A673 (cell line): ENCODE measurements at regions not wholly inside any gene's neighbourhood (a gene's known extent, or its start where the extent isn't known, plus 50 kb on each side); places are given as distances from the start of the nearest gene placed in this dataset.

ENCODE experiments used
- BruUV-seq: library from RNA; stranded (reverse); fragments of 400-500 nt; replicated peaks from 2 replicates; lab custom pipeline; 2021; lab: Mats Ljungman, UMichigan
- CTCF ChIA-PET: fragments of 300-600 bp; sonication (Branson Sonifier 250); formaldehyde crosslinking; loops from one replicate; lab custom pipeline; 2022; ENCODE audit warnings: antibody characterized with exemption; lab: Charles Lee
- POLR2A ChIA-PET: fragments of 300-600 bp; sonication (Branson Sonifier 250); formaldehyde crosslinking; loops from one replicate; lab custom pipeline; 2022; ENCODE audit warnings: antibody characterized with exemption; ENCODE audit not compliant: low non-redundant PET; lab: Charles Lee
- DNase-seq: peaks from one replicate; pipeline ENCODE4 v3.0.0-alpha.2; 2015; ENCODE audit warnings: low spot score
- H3K27ac ChIP-seq: fragments of 200-600 bp; sonication (generic); 2 replicates; pipeline ENCODE4 v1.5.1; 2016; ENCODE audit warnings: mixed run types, low read depth, mild to moderate bottlenecking, mixed read lengths, antibody characterized with exemption, low read length; ENCODE audit not compliant: poor library complexity, severe bottlenecking
- H3K27me3 ChIP-seq: fragments of 200-600 bp; sonication (generic); replicated peaks from 2 replicates; pipeline ENCODE4 v1.6.1; 2017; ENCODE audit warnings: mixed run types, low read depth, mild to moderate bottlenecking, mixed read lengths, antibody characterized with exemption, low read length; ENCODE audit not compliant: insufficient read depth, poor library complexity
- H3K36me3 ChIP-seq: fragments of 200-600 bp; sonication (generic); 2 replicates; pipeline ENCODE4 v1.6.1; 2016; ENCODE audit warnings: mixed run types, mild to moderate bottlenecking, mixed read lengths, antibody characterized with exemption, low read length; ENCODE audit not compliant: insufficient read depth, poor library complexity, severe bottlenecking
- H3K4me1 ChIP-seq: fragments of 200-600 bp; sonication (generic); 2 replicates; pipeline ENCODE4 v1.6.1; 2017; ENCODE audit warnings: mixed run types, mild to moderate bottlenecking, mixed read lengths, antibody characterized with exemption, low read length; ENCODE audit not compliant: insufficient read depth, poor library complexity, severe bottlenecking
- H3K4me3 ChIP-seq: fragments of 200-600 bp; sonication (generic); 2 replicates; pipeline ENCODE4 v1.5.1; 2016; ENCODE audit warnings: low read depth, mixed run types, mild to moderate bottlenecking, mixed read lengths, low read length; ENCODE audit not compliant: poor library complexity, severe bottlenecking
- H3K9me3 ChIP-seq: fragments of 200-600 bp; sonication (generic); 2 replicates; pipeline ENCODE4 v1.6.1; 2016; ENCODE audit warnings: mixed run types, low read depth, mild to moderate bottlenecking, mixed read lengths, antibody characterized with exemption, low read length; ENCODE audit not compliant: poor library complexity, severe bottlenecking
- CTCF ChIP-seq: fragments of 300-800, 200-600 bp; sonication (generic); conservative IDR thresholded peaks from 2 replicates; pipeline ENCODE4 v1.5.1; 2017; ENCODE audit warnings: low read depth, mild to moderate bottlenecking, antibody characterized with exemption, low read length, moderate library complexity, mixed read lengths
- EZH2 ChIP-seq: fragments of 200-600 bp; sonication (generic); IDR thresholded peaks from 2 replicates; pipeline ENCODE4 v1.6.1; 2017; ENCODE audit warnings: borderline replicate concordance, low read depth, mild to moderate bottlenecking, mixed read lengths, antibody characterized with exemption, low read length; ENCODE audit not compliant: poor library complexity, severe bottlenecking
- intact Hi-C: fragments of 100-400 bp; cut with micrococcal nuclease; formaldehyde crosslinking; loops from one replicate; pipeline ENCODE4 v1.10.0; 2022; ENCODE audit not compliant: unreplicated experiment

GRCh38 chr4:155066871-155067270 lies 141.6 kb upstream of the NPY2R start:
- ChIA-PET CTCF (no interaction called here), POLR2A (no interaction called here)
- no peak for DNase-seq
- Histone ChIP-seq H3K36me3 (no peaks in the 10 kb centered on the region), H3K4me3 (no peak overlapping the region), H3K4me1 (no peaks in the 10 kb centered on the region), H3K9me3 (no peaks in the 10 kb centered on the region), H3K27ac (no peak overlapping the region), H3K27me3 (no peaks in the 10 kb centered on the region)
- TF ChIP-seq CTCF (no peak), EZH2 (no peak)
- intact Hi-C loops, result no loop called here
- no TSS peak for BruUV-seq

GRCh38 chr4:155071962-155072361 lies 136.5 kb upstream of the NPY2R start:
- intact Hi-C loops, result no loop called here

GRCh38 chr4:155072417-155072816 lies 136.0 kb upstream of the NPY2R start:
- Histone ChIP-seq H3K4me1 (no peaks in the 10 kb centered on the region), H3K9me3 (no peaks in the 10 kb centered on the region), H3K27me3 (no peaks in the 10 kb centered on the region), H3K27ac (no peak overlapping the region), H3K4me3 (no peak overlapping the region), H3K36me3 (no peaks in the 10 kb centered on the region)
- intact Hi-C loops, result no loop called here
- DNase-seq, result no peak
- BruUV-seq, result no TSS peak
- ChIA-PET CTCF (no interaction called here), POLR2A (no interaction called here)
- TF ChIP-seq EZH2 (no peak), CTCF (no peak)

More at GRCh38 chr4:155071962-155072361, 136.5 kb upstream of the NPY2R start:
- H3K36me3 ChIP-seq, result no peaks in the 10 kb centered on the region
- no peak overlapping the region for H3K27ac ChIP-seq
- TF ChIP-seq CTCF (no peak), EZH2 (no peak)
- no TSS peak for BruUV-seq
- POLR2A ChIA-PET, result no interaction called here
- H3K9me3 ChIP-seq, result no peaks in the 10 kb centered on the region
- no peak for DNase-seq
- no peak overlapping the region for H3K4me3 ChIP-seq
- H3K4me1 ChIP-seq, result no peaks in the 10 kb centered on the region
- CTCF ChIA-PET, result no interaction called here
- no peaks in the 10 kb centered on the region for H3K27me3 ChIP-seq
